ENCODE measurements at regions not wholly inside any gene's neighbourhood (a gene's known extent, or its start where the extent isn't known, plus 50 kb on each side); places are given as distances from the start of the nearest gene placed in this dataset.
"Not testable (repeated sequence)": the region's sequence is repeated elsewhere in the genome, so short reads cannot be mapped to it uniquely, and the experiment has no call there.

DNA sequence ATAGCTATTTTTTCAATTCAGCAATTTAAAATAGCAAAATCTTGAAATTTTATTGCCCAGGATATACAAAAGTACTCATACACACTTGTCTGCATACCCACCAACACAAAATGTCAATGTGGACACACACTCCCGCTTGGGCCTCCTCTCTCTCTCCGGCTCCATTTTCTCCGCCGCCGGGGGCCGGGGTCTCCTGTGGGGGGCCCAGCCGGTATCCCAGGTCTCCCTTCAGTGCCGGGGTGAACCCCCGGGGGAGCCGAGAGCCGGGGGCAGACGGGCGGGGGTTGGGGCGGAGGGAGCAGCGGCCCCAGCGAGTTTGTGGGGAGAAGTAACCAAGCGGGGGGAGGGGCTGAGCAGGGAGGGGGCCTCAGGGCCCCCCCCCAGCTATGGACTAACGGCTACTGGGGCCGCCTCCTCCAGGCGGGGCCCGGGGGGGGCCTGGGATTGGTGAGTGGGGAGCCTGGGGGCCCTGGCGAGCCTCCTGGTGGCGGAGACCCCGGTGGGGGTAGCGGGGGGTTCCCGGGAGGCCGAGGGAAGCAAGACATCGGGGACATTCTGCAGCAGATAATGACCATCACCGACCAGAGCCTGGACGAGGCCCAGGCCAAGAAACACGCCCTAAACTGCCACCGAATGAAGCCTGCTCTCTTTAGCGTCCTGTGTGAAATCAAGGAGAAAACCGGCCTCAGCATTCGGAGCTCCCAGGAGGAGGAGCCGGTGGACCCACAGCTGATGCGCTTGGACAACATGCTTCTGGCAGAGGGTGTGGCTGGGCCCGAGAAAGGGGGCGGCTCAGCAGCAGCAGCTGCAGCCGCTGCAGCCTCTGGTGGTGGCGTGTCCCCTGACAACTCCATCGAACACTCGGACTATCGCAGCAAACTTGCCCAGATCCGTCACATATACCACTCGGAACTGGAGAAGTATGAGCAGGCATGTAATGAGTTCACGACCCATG, 56.6 kb downstream of the CHST2 start:
- not testable (repeated sequence) for H3K18ac ChIP-seq (ENCODE audit: low read depth in 1 of 2, low read length in 2 of 2); H3K14ac ChIP-seq (ENCODE audit: low read length in 2 of 2); H3K23ac ChIP-seq (ENCODE audit: low read length in 2 of 2); H2BK12ac ChIP-seq (ENCODE audit: low read length in 2 of 2); H2BK120ac ChIP-seq (ENCODE audit: low read depth, low read length); H3K9ac ChIP-seq (ENCODE audit: low read length); H3K27ac ChIP-seq (ENCODE audit: low read length, poor library complexity, severe bottlenecking); H4K8ac ChIP-seq (ENCODE audit: low read length); H2BK15ac ChIP-seq (ENCODE audit: low read depth, poor library complexity, severe bottlenecking); H3K4me2 ChIP-seq (ENCODE audit: low read length, poor library complexity, severe bottlenecking); H2BK5ac ChIP-seq (ENCODE audit: low read depth, low read length, poor library complexity, severe bottlenecking); DNase-seq; H4K91ac ChIP-seq (ENCODE audit: low read length); H3K36me3 ChIP-seq (ENCODE audit: control insufficient read depth in 1 of 2, insufficient read depth in 2 of 2, low read depth in 1 of 2, low read length in 2 of 2); H3K79me1 ChIP-seq (replicated peaks; ENCODE audit: low read length, poor library complexity, severe bottlenecking); H3K9me3 ChIP-seq (ENCODE audit: control insufficient read depth, low read length); H2AK5ac ChIP-seq (ENCODE audit: low read length, severe bottlenecking); H3K4me3 ChIP-seq (ENCODE audit: insufficient read depth in 1 of 2, low read depth in 1 of 2, low read length in 2 of 2); H3K4ac ChIP-seq (ENCODE audit: low read depth in 1 of 2, low read length in 2 of 2); H3K27me3 ChIP-seq (ENCODE audit: control insufficient read depth in 1 of 2, insufficient read depth in 1 of 2, low read length in 2 of 2); H3K4me1 ChIP-seq (ENCODE audit: control insufficient read depth, insufficient read depth, low read depth, low read length); H2AFZ ChIP-seq (ENCODE audit: low read depth, low read length)
- WGBS, result 92% methylated on average over 40 of the region's 47 CpGs

DNA sequence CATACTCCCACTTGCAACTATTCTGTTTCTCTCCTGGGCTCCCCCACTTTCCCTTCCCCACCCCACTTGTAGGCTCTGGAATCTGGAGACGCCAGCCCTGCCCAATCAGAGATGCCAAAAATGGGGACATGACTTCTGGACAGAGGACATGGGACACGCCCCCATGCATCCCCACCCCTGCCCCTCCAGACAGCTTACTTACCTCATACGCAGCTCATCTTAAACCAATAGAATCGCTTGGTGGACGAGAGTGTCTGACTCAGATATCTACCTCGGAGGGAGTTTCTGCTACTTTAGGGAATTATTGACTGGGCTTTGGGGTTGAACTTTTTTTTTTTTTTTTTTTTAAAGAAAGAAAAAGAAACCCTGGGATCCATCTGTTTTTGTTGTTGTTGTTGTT, 58.4 kb downstream of the CHST2 start:
- H2BK12ac ChIP-seq (ENCODE audit: low read length in 2 of 2); H2BK120ac ChIP-seq (ENCODE audit: low read depth, low read length); H2BK15ac ChIP-seq (ENCODE audit: low read depth, poor library complexity, severe bottlenecking); H3K4ac ChIP-seq (ENCODE audit: low read depth in 1 of 2, low read length in 2 of 2); H2AK5ac ChIP-seq (ENCODE audit: low read length, severe bottlenecking); H3K18ac ChIP-seq (ENCODE audit: low read depth in 1 of 2, low read length in 2 of 2); H3K4me3 ChIP-seq (ENCODE audit: insufficient read depth in 1 of 2, low read depth in 1 of 2, low read length in 2 of 2); H3K4me1 ChIP-seq (ENCODE audit: control insufficient read depth, insufficient read depth, low read depth, low read length); H3K27ac ChIP-seq (ENCODE audit: low read length, poor library complexity, severe bottlenecking); H4K8ac ChIP-seq (ENCODE audit: low read length); DNase-seq; H3K27me3 ChIP-seq (ENCODE audit: control insufficient read depth in 1 of 2, insufficient read depth in 1 of 2, low read length in 2 of 2); H3K9me3 ChIP-seq (ENCODE audit: control insufficient read depth, low read length); H3K4me2 ChIP-seq (ENCODE audit: low read length, poor library complexity, severe bottlenecking); H3K14ac ChIP-seq (ENCODE audit: low read length in 2 of 2); H4K91ac ChIP-seq (ENCODE audit: low read length); H3K36me3 ChIP-seq (ENCODE audit: control insufficient read depth in 1 of 2, insufficient read depth in 2 of 2, low read depth in 1 of 2, low read length in 2 of 2); H3K23ac ChIP-seq (ENCODE audit: low read length in 2 of 2); H2AFZ ChIP-seq (ENCODE audit: low read depth, low read length); H3K9ac ChIP-seq (ENCODE audit: low read length); H3K79me1 ChIP-seq (replicated peaks; ENCODE audit: low read length, poor library complexity, severe bottlenecking); H2BK5ac ChIP-seq (ENCODE audit: low read depth, low read length, poor library complexity, severe bottlenecking): not testable (repeated sequence)
- WGBS, result 85% methylated on average over 2 of the region's 6 CpGs

DNA sequence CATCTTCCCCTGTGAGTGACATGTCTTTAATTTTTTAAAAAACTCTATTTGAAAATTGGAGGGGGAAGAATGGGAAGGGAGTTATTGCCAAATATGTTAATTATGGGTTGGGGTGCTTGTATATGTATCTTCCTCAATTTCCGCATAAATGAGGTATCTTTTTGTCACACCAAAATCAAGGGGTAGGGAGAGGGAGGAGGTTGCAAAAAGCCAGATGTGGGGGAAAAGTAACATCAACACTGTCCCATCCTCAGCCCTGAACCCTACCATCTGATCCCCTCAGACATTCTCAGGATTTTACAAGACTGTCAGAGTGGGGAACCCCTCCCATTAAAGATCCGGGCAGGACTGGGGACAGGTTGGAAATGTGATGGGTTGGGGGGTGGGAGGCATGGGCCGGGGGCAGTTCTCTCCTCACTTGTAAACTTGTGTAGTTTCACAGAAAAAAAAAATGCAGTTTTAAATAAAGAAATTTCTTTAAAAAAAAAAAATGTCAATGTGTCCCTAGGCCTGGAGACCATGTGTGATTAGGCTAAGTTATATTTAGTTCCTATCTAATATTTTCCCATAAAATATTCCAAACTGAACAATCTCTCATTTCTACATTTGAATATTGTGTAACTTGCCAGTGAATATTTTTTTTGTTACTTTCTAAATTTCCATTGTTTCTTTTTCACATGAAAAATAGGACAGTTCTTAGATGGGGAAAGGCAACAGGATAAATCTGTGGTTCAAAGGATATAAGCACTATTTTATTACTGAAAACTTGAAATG, 59.4 kb downstream of the CHST2 start:
- H3K4me1 ChIP-seq (ENCODE audit: control insufficient read depth, insufficient read depth, low read depth, low read length); H2BK15ac ChIP-seq (ENCODE audit: low read depth, poor library complexity, severe bottlenecking); DNase-seq; H2AK5ac ChIP-seq (ENCODE audit: low read length, severe bottlenecking); H3K4ac ChIP-seq (ENCODE audit: low read depth in 1 of 2, low read length in 2 of 2); H3K18ac ChIP-seq (ENCODE audit: low read depth in 1 of 2, low read length in 2 of 2); H3K27me3 ChIP-seq (ENCODE audit: control insufficient read depth in 1 of 2, insufficient read depth in 1 of 2, low read length in 2 of 2); H3K14ac ChIP-seq (ENCODE audit: low read length in 2 of 2); H3K27ac ChIP-seq (ENCODE audit: low read length, poor library complexity, severe bottlenecking); H2BK12ac ChIP-seq (ENCODE audit: low read length in 2 of 2); H3K23ac ChIP-seq (ENCODE audit: low read length in 2 of 2); H4K8ac ChIP-seq (ENCODE audit: low read length); H4K91ac ChIP-seq (ENCODE audit: low read length); H2AFZ ChIP-seq (ENCODE audit: low read depth, low read length); H3K79me1 ChIP-seq (replicated peaks; ENCODE audit: low read length, poor library complexity, severe bottlenecking); H2BK5ac ChIP-seq (ENCODE audit: low read depth, low read length, poor library complexity, severe bottlenecking); H3K9me3 ChIP-seq (ENCODE audit: control insufficient read depth, low read length); H3K9ac ChIP-seq (ENCODE audit: low read length); H3K36me3 ChIP-seq (ENCODE audit: control insufficient read depth in 1 of 2, insufficient read depth in 2 of 2, low read depth in 1 of 2, low read length in 2 of 2); H2BK120ac ChIP-seq (ENCODE audit: low read depth, low read length); H3K4me3 ChIP-seq (ENCODE audit: insufficient read depth in 1 of 2, low read depth in 1 of 2, low read length in 2 of 2); H3K4me2 ChIP-seq (ENCODE audit: low read length, poor library complexity, severe bottlenecking): not testable (repeated sequence)
- WGBS, result no CpG with 5 or more reads among the region's 3 CpGs

DNA sequence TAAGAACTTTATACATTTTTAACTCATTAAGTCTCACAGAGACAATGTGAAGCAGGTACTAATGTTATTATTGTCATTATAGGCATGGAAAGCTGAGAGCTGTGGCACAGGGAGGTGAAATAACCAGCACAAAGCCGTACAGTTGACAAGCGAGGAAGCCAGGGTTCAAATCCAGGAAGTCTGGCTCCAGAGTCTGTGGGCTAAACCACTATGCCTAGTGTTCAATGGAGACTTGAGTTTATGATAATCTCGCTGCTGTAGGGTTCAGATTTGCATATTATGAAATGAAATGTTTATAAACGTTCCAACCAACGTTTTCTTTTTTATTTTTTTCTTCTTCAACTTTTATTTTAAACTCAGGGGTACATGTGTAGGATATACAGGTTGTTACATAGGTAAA, 60.0 kb downstream of the CHST2 start:
- H3K18ac ChIP-seq (ENCODE audit: low read depth in 1 of 2, low read length in 2 of 2), result no peak overlapping the region
- no peaks in the 10 kb centered on the region for H3K27me3 ChIP-seq (ENCODE audit: control insufficient read depth in 1 of 2, insufficient read depth in 1 of 2, low read length in 2 of 2)
- peaks cover 5% of the 10 kb centered on the region for H3K9me3 ChIP-seq (ENCODE audit: control insufficient read depth, low read length)
- H3K14ac ChIP-seq (ENCODE audit: low read length in 2 of 2), result no peak overlapping the region
- H3K4ac ChIP-seq (ENCODE audit: low read depth in 1 of 2, low read length in 2 of 2), result no peak overlapping the region
- no peak overlapping the region for H2BK12ac ChIP-seq (ENCODE audit: low read length in 2 of 2)
- no peak overlapping the region for H2AK5ac ChIP-seq (ENCODE audit: low read length, severe bottlenecking)
- no peak overlapping the region for H3K4me2 ChIP-seq (ENCODE audit: low read length, poor library complexity, severe bottlenecking)
- H2AFZ ChIP-seq (ENCODE audit: low read depth, low read length), result no peak overlapping the region
- H2BK5ac ChIP-seq (ENCODE audit: low read depth, low read length, poor library complexity, severe bottlenecking), result no peak overlapping the region
- H4K91ac ChIP-seq (ENCODE audit: low read length), result no peak overlapping the region
- WGBS, result 86% methylated on average over 2 of the region's 5 CpGs
- no peak overlapping the region for H3K23ac ChIP-seq (ENCODE audit: low read length in 2 of 2)
- DNase-seq, result no peak
- H3K9ac ChIP-seq (ENCODE audit: low read length), result no peak overlapping the region
- H2BK15ac ChIP-seq (ENCODE audit: low read depth, poor library complexity, severe bottlenecking), result no peak overlapping the region
- no peaks in the 10 kb centered on the region for H3K36me3 ChIP-seq (ENCODE audit: control insufficient read depth in 1 of 2, insufficient read depth in 2 of 2, low read depth in 1 of 2, low read length in 2 of 2)
- no peaks in the 10 kb centered on the region for H3K4me1 ChIP-seq (ENCODE audit: control insufficient read depth, insufficient read depth, low read depth, low read length)
- no peaks in the 10 kb centered on the region for H3K79me1 ChIP-seq (replicated peaks; ENCODE audit: low read length, poor library complexity, severe bottlenecking)
- H4K8ac ChIP-seq (ENCODE audit: low read length), result no peak overlapping the region
- H3K4me3 ChIP-seq (ENCODE audit: insufficient read depth in 1 of 2, low read depth in 1 of 2, low read length in 2 of 2), result no peak overlapping the region
- no peak overlapping the region for H2BK120ac ChIP-seq (ENCODE audit: low read depth, low read length)
- H3K27ac ChIP-seq (ENCODE audit: low read length, poor library complexity, severe bottlenecking), result no peak overlapping the region
